ENCODE measurements at regions not wholly inside any gene's neighbourhood (a gene's known extent, or its start where the extent isn't known, plus 50 kb on each side); places are given as distances from the start of the nearest gene placed in this dataset.

DNA sequence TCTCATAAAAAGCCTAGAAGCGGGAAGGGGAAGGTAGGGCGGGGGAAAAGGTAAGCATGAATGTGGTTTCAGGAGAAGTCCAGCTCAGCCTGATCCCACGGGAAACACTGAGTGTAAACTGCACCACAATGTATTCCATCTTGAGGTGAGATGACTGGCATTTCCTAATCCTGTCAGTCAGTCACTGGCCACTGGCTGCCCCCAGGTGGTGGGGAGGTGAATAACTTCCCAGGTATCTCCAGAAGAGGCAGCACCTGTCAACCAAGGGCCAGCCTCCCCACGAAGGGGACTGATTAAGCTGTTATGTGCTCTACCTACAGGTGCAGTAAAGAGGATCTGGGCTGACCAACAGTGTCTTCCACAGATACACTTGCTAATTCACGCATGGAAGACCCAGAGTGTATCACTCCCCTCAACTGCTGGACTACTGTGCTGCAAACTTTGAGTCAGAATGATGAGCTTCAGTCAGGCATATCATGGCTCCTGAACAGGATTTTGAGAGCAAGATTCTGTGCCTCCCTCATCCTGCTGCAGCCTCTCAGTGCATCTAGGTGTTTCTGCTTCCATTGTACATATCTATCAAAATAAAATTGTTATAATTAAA is 108.5 kb upstream of the CCL2 start:
- Histone ChIP-seq H3K36me3 (ENCODE audit: control insufficient read depth, insufficient read depth, low read length) (no peaks in the 10 kb centered on the region), H3K4me1 (ENCODE audit: control insufficient read depth, insufficient read depth, low read length) (no peaks in the 10 kb centered on the region; the same call in 1 of the 2 replicates), H3K9me3 (ENCODE audit: control insufficient read depth, insufficient read depth, low read length) (no peaks in the 10 kb centered on the region), H3K27ac (ENCODE audit: low read length) (no peak overlapping the region), H3K4me3 (ENCODE audit: low read length) (no peak overlapping the region), H3K27me3 (ENCODE audit: control insufficient read depth, insufficient read depth, low read length) (no peaks in the 10 kb centered on the region)
- no CpG with 5 or more reads among the region's 5 CpGs for WGBS (ENCODE audit: insufficient coverage, insufficient read length)
- DNase-seq (ENCODE audit: low read depth, low spot score) = no peak

GRCh38 chr17:34151102-34151501 is 104.0 kb upstream of the CCL2 start:
- Histone ChIP-seq H3K36me3 (ENCODE audit: control insufficient read depth, insufficient read depth, low read length) (no peaks in the 10 kb centered on the region), H3K27ac (ENCODE audit: low read length) (no peak overlapping the region)
- no CpG with 5 or more reads among the region's 2 CpGs for WGBS (ENCODE audit: insufficient coverage, insufficient read length)

GRCh38 chr17:34153991-34154390 is 101.1 kb upstream of the CCL2 start:
- H3K9me3 ChIP-seq (ENCODE audit: control insufficient read depth, insufficient read depth, low read length) = no peaks in the 10 kb centered on the region
- no peak for DNase-seq (ENCODE audit: low read depth, low spot score)
- H3K27ac ChIP-seq (ENCODE audit: low read length) = no peak overlapping the region
- H3K4me3 ChIP-seq (ENCODE audit: low read length) = no peak overlapping the region
- no peaks in the 10 kb centered on the region for H3K36me3 ChIP-seq (ENCODE audit: control insufficient read depth, insufficient read depth, low read length)
- H3K4me1 ChIP-seq (ENCODE audit: control insufficient read depth, insufficient read depth, low read length) = peaks cover 21% of the 10 kb centered on the region
- no peaks in the 10 kb centered on the region for H3K27me3 ChIP-seq (ENCODE audit: control insufficient read depth, insufficient read depth, low read length)
- WGBS (ENCODE audit: insufficient coverage, insufficient read length) = no CpG with 5 or more reads among the region's 6 CpGs

More at GRCh38 chr17:34151102-34151501, 104.0 kb upstream of the CCL2 start:
- no peak overlapping the region for H3K4me3 ChIP-seq (ENCODE audit: low read length)
- H3K9me3 ChIP-seq (ENCODE audit: control insufficient read depth, insufficient read depth, low read length) = no peaks in the 10 kb centered on the region
- no peaks in the 10 kb centered on the region for H3K27me3 ChIP-seq (ENCODE audit: control insufficient read depth, insufficient read depth, low read length)
- peaks cover 16% of the 10 kb centered on the region for H3K4me1 ChIP-seq (ENCODE audit: control insufficient read depth, insufficient read depth, low read length)
- no peak for DNase-seq (ENCODE audit: low read depth, low spot score)

DNA sequence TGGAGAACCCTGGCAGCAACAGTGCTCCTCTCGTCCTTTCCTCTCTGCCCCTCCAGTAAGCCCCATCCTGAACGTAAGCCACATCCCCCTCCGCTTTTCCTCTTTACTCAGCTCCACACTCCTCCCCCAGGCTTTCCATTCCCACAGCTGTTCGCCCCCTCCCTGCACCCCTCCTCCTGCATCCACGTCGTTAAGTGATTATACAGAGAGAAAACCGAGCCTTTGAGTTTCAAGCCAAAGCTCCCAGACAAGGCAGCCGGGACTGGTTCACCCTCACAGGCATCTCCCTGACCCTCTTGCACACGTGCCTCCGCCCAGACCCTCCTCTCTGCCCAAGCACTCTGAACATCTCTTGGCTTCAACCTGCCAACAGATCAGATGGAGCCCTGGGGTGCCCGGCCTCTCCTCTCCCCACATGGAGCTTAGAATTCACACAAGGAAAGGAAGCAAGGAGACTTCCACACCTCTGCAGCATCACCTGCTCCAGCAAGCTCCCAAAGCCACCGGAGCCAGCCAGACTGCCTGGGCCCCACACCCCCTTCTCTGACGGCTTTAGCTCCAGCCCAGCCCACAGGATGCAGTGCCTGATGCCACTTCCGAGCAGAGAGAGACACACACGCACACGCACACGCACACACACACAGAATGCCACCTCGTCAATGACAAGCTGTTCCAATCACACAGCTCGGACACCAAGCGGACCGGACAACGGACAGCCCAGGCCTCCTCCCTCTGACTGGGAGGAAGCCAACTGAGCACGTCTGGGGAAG is 99.9 kb upstream of the CCL2 start:
- Histone ChIP-seq H3K27me3 (ENCODE audit: control insufficient read depth, insufficient read depth, low read length) (no peaks in the 10 kb centered on the region), H3K9me3 (ENCODE audit: control insufficient read depth, insufficient read depth, low read length) (no peaks in the 10 kb centered on the region), H3K36me3 (ENCODE audit: control insufficient read depth, insufficient read depth, low read length) (no peaks in the 10 kb centered on the region), H3K4me3 (ENCODE audit: low read length) (no peak overlapping the region), H3K4me1 (ENCODE audit: control insufficient read depth, insufficient read depth, low read length) (peaks cover 21% of the 10 kb centered on the region), H3K27ac (ENCODE audit: low read length) (no peak overlapping the region)
- WGBS (ENCODE audit: insufficient coverage, insufficient read length) = no CpG with 5 or more reads among the region's 23 CpGs
- no peak for DNase-seq (ENCODE audit: low read depth, low spot score)

- DNase-seq (ENCODE audit: low read depth, low spot score) = no peak
- no CpG with 5 or more reads among the region's 7 CpGs for WGBS (ENCODE audit: insufficient coverage, insufficient read length)
- H3K4me3 ChIP-seq (ENCODE audit: low read length) = no peak overlapping the region
- H3K9me3 ChIP-seq (ENCODE audit: control insufficient read depth, insufficient read depth, low read length) = no peaks in the 10 kb centered on the region
- H3K27ac ChIP-seq (ENCODE audit: low read length) = no peak overlapping the region
- H3K27me3 ChIP-seq (ENCODE audit: control insufficient read depth, insufficient read depth, low read length) = no peaks in the 10 kb centered on the region
- H3K36me3 ChIP-seq (ENCODE audit: control insufficient read depth, insufficient read depth, low read length) = no peaks in the 10 kb centered on the region
- peaks cover 21% of the 10 kb centered on the region for H3K4me1 ChIP-seq (ENCODE audit: control insufficient read depth, insufficient read depth, low read length)
Observed at GRCh38 chr17:34155947-34156346, 99.1 kb upstream of the CCL2 start.

DNA sequence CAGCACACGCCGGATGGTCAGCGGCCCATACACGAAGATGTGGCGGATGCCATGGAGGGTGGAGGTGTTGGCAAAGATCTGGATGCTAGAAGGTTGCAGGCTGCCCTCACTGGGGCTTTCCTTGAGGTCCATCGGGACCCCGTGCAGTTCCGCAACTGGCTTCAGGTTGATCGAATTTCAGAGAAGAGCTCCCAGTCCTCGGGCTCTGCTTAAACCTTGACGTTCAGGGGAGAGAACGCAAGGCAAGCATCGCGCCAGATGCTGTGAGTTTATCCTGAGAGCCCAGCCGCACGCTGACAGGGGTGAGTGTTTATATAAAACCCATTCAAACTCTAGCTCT is 98.7 kb upstream of the CCL2 start:
- Histone ChIP-seq H3K9me3 (ENCODE audit: control insufficient read depth, insufficient read depth, low read length) (no peaks in the 10 kb centered on the region), H3K4me3 (ENCODE audit: low read length) (peak overlapping the region; percentile 52; the same call in 1 of the 2 replicates), H3K27ac (ENCODE audit: low read length) (no peak overlapping the region), H3K27me3 (ENCODE audit: control insufficient read depth, insufficient read depth, low read length) (no peaks in the 10 kb centered on the region), H3K36me3 (ENCODE audit: control insufficient read depth, insufficient read depth, low read length) (no peaks in the 10 kb centered on the region), H3K4me1 (ENCODE audit: control insufficient read depth, insufficient read depth, low read length) (peaks cover 21% of the 10 kb centered on the region)
- WGBS (ENCODE audit: insufficient coverage, insufficient read length) = no CpG with 5 or more reads among the region's 16 CpGs
- no peak for DNase-seq (ENCODE audit: low read depth, low spot score)

GRCh38 chr17:34156741-34157589 is 98.1 kb upstream of the CCL2 start:
- Histone ChIP-seq H3K4me3 (ENCODE audit: low read length) (peak overlapping the region; percentile 52; the same call in 1 of the 2 replicates), H3K36me3 (ENCODE audit: control insufficient read depth, insufficient read depth, low read length) (no peaks in the 10 kb centered on the region), H3K9me3 (ENCODE audit: control insufficient read depth, insufficient read depth, low read length) (no peaks in the 10 kb centered on the region), H3K4me1 (ENCODE audit: control insufficient read depth, insufficient read depth, low read length) (peaks cover 21% of the 10 kb centered on the region), H3K27ac (ENCODE audit: low read length) (peak overlapping the region; percentile 18), H3K27me3 (ENCODE audit: control insufficient read depth, insufficient read depth, low read length) (no peaks in the 10 kb centered on the region)
- no CpG with 5 or more reads among the region's 42 CpGs for WGBS (ENCODE audit: insufficient coverage, insufficient read length)
- DNase-seq (ENCODE audit: low read depth, low spot score) = no peak

GRCh38 chr17:34161690-34162089 is 93.4 kb upstream of the CCL2 start:
- H3K27ac ChIP-seq (ENCODE audit: low read length) = no peak overlapping the region
- H3K27me3 ChIP-seq (ENCODE audit: control insufficient read depth, insufficient read depth, low read length) = no peaks in the 10 kb centered on the region
- WGBS (ENCODE audit: insufficient coverage, insufficient read length) = no CpG with 5 or more reads among the region's 4 CpGs
- DNase-seq (ENCODE audit: low read depth, low spot score) = no peak
- peaks cover 3% of the 10 kb centered on the region; the same call in 1 of the 2 replicates for H3K4me1 ChIP-seq (ENCODE audit: control insufficient read depth, insufficient read depth, low read length)
- H3K36me3 ChIP-seq (ENCODE audit: control insufficient read depth, insufficient read depth, low read length) = no peaks in the 10 kb centered on the region
- H3K9me3 ChIP-seq (ENCODE audit: control insufficient read depth, insufficient read depth, low read length) = no peaks in the 10 kb centered on the region
- no peak overlapping the region for H3K4me3 ChIP-seq (ENCODE audit: low read length)

DNA sequence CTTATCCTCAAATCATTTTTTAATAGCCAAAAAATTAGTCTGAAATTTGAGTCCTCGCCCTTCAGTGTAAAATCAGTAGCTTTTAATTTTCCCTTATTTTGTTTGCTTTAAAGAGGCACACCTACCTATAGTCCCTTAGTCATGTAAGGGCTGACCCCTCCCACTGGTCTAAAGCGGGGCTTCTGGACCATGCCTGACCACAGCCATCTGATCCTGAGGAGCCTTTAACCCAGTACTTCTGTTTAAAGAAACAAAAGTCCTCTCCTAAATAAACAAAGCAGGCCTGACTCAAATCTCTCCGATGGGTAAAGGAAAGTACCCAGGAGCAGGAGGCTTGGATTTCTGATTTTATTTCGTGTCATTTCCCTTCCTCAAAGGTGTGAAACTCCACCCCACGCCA is 92.0 kb upstream of the CCL2 start:
- no peaks in the 10 kb centered on the region for H3K36me3 ChIP-seq (ENCODE audit: control insufficient read depth, insufficient read depth, low read length)
- no peaks in the 10 kb centered on the region for H3K9me3 ChIP-seq (ENCODE audit: control insufficient read depth, insufficient read depth, low read length)
- DNase-seq (ENCODE audit: low read depth, low spot score) = no peak
- H3K4me3 ChIP-seq (ENCODE audit: low read length) = no peak overlapping the region
- no peak overlapping the region for H3K27ac ChIP-seq (ENCODE audit: low read length)
- no peaks in the 10 kb centered on the region for H3K27me3 ChIP-seq (ENCODE audit: control insufficient read depth, insufficient read depth, low read length)
- no CpG with 5 or more reads among the region's 5 CpGs for WGBS (ENCODE audit: insufficient coverage, insufficient read length)
- H3K4me1 ChIP-seq (ENCODE audit: control insufficient read depth, insufficient read depth, low read length) = peaks cover under 1% of the 10 kb centered on the region; the same call in 1 of the 2 replicates

DNA sequence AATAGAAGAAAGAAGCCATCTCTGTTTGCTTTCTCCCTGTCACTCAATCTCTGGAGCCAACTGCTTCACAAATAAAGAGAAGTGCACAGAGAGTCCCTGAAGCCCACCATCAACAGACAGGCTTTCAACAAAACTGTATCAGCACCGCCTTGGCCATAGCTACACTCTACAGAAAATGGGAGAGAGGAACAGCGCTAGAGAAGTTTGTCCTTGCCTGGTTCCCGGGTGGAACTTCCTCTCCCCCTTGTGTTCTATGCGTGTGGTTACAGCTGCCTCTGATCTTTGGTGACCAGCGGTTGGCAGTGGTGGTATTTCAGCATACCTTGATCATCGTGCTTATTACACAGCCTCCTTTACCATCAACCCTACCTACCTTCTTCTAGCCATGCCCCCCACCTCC is 91.4 kb upstream of the CCL2 start:
- Histone ChIP-seq H3K27ac (ENCODE audit: low read length) (no peak overlapping the region), H3K27me3 (ENCODE audit: control insufficient read depth, insufficient read depth, low read length) (no peaks in the 10 kb centered on the region), H3K36me3 (ENCODE audit: control insufficient read depth, insufficient read depth, low read length) (no peaks in the 10 kb centered on the region), H3K9me3 (ENCODE audit: control insufficient read depth, insufficient read depth, low read length) (no peaks in the 10 kb centered on the region), H3K4me1 (ENCODE audit: control insufficient read depth, insufficient read depth, low read length) (no peaks in the 10 kb centered on the region), H3K4me3 (ENCODE audit: low read length) (no peak overlapping the region)
- no CpG with 5 or more reads among the region's 6 CpGs for WGBS (ENCODE audit: insufficient coverage, insufficient read length)
- DNase-seq (ENCODE audit: low read depth, low spot score) = no peak

Measured in iPS DF 6.9 (cell line).